Natural killer cell treated with Interleukin-12 subunit alpha and Interleukin-12 subunit beta and Interleukin-15 and Interleukin-18, amount 100 ng/mL, for 72 hours (primary cell): ENCODE measurements at regions not wholly inside any gene's neighbourhood (a gene's known extent, or its start where the extent isn't known, plus 50 kb on each side); places are given as distances from the start of the nearest gene placed in this dataset.
A peak's percentile ranks its signal among the peaks of the same experiment; 100 is the strongest.

Experiments
- ATAC-seq, 2 donors: fragments of 150-1000 bp; cut with Tn5 transposase in 1 of 2; sonication (Bioruptor Pico), chemical (Tn5 transposase) in 1 of 2; 2 replicates each; pipeline ENCODE4 v1.10.0; 2021
- DNase-seq: peaks from one replicate; pipeline ENCODE4 v3.0.0; 2022; ENCODE audit warnings: low spot score
- H3K27ac Mint-ChIP-seq, 2 donors: 1 replicate in 1 of 2; 2 replicates in 1 of 2; pipeline ENCODE4 v1.8.0; 2022; ENCODE audit warnings: mixed read lengths in 2 of 2, mild to moderate bottlenecking in 1 of 2, moderate library complexity in 1 of 2
- H3K27me3 Mint-ChIP-seq, 2 donors: 1 replicate in 1 of 2; 2 replicates in 1 of 2; pipeline ENCODE4 v1.8.0; 2022; ENCODE audit warnings: mixed read lengths in 2 of 2
- H3K36me3 Mint-ChIP-seq: one replicate; pipeline ENCODE4 v1.8.0; 2022; ENCODE audit warnings: mixed read lengths
- H3K4me1 Mint-ChIP-seq, 2 donors: 1 replicate in 1 of 2; 2 replicates in 1 of 2; pipeline ENCODE4 v1.8.0; 2022; ENCODE audit warnings: low read depth in 2 of 2, mixed read lengths in 2 of 2, mild to moderate bottlenecking in 1 of 2
- H3K4me3 Mint-ChIP-seq: one replicate; pipeline ENCODE4 v1.8.0; 2022; ENCODE audit warnings: mixed read lengths
- H3K9me3 Mint-ChIP-seq: 2 replicates; pipeline ENCODE4 v1.8.0; 2022; ENCODE audit warnings: mixed read lengths

DNA sequence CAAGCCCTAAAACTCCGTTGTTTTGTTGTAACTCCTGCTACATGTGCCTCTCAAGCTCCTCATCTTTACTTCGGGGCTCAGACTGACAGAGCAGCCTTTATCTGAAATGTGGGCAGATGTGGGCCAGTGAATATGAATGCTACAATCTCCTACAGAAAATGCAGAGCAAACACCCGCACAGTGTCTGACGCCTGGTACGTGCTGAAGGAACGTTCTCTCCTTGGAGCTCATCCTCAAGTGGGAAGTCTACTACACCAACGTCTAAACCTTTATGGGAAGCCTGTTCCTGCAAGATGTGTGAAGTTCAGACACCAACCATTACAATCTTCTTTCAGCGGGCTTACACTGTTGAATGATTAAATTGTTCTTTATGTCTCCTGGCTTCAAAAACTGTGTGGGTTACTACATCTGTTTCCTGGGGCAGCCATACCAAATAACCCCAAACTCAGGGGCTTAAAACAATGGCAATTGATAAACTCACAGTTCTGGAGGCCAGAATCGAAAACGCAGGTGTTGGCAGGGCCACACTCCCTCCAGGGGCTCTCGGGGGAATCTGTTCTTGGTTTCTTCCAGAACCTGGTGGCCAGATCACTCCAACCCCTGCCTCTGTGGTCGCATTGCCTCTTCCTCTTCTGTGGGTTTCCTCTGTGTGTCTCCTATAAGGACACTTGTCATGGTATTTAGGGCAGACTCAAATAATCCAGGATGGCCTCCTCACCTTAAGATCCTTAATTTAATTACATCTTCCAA lies 179.7 kb upstream of the PLXNC1 start:
- Mint-ChIP-seq H3K36me3 (no peaks in the 10 kb centered on the region), H3K4me1 (no peaks in the 10 kb centered on the region), H3K4me3 (no peak overlapping the region), H3K9me3 (no peaks in the 10 kb centered on the region), H3K27ac (no peak overlapping the region), H3K27me3 (peaks cover 12 to 19% of the 10 kb centered on the region in 2 donors)
- DNase-seq (no peak), ATAC-seq (no peak)

DNA sequence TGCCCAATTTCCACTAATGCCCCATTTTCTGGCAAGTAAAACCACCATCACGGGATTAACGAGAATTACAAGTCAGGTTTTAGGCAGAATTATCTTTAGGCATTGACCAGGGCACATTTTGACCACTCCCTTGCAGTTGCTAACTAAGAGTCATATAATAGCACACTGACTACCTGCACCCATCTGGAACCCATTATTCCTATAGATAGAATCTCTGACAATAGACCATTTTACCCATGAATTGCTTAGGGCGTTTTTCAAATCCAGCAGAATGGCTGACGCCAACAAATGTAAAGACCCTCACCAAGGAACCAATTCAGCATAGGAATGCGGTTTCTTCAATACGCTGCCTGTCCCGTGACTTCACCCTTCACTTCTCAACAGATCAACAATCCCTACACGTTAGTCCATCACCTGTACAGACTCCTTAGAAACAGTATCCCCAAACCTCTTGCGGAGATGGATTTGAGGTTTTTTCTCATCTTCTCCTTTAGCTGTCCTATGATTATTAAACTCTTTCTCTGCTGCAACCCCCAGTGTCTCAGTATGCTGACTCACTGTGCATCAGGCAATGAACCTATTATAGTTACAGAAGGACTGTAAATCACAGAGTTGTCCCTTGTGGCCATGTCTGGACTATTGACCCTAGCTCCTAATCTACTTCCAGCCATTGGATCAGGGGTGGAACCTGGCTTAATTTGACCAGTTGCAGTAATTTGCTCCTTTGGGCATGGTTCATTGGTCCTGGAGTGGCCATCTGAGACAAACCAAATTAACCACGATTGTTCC lies 177.3 kb upstream of the PLXNC1 start:
- H3K27ac Mint-ChIP-seq, result no peak overlapping the region
- H3K9me3 Mint-ChIP-seq, result no peaks in the 10 kb centered on the region
- peaks cover 4% of the 10 kb centered on the region in 2 donors for H3K4me1 Mint-ChIP-seq
- H3K4me3 Mint-ChIP-seq, result no peak overlapping the region
- H3K27me3 Mint-ChIP-seq, result peaks cover 12 to 16% of the 10 kb centered on the region in 2 donors
- DNase-seq (no peak), ATAC-seq (no peak)
- H3K36me3 Mint-ChIP-seq, result no peaks in the 10 kb centered on the region

DNA sequence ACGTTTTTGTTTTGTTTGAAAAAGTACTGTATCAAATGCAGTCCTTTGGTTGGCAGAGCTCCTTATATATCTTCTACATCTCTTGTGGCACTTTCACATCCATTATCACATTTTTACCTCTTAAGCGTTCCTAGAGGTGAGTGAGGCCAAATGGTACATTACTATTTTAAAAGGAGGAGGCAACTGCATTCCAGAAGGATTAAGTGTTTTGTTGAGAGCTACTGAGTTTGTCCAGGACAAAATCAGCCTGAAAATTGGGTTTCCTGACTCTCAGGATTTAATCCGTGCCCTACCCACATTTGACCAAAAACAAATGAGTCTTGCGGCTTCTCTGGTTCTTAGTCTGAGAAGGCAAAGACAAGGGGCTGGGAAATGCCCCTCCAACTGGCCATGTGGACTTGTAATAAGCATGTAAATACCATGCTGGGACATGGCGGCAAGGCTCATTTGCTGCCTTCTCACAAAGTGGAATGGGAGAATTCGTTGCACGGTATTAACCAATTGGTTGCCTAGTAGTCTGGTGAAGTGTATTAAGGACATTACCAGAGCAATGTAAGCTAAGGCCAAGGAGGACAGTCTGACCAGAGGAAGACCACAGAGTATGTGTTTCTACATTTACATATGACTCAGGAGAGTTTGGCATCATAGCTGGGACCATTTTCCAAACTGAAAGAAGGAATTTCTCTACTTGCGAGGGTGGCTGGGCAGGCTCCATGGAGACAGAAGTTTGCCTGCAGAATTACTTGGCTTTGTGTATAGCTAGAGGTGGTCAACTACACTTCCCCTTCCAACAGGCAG lies 175.8 kb upstream of the PLXNC1 start:
- Mint-ChIP-seq H3K9me3 (no peaks in the 10 kb centered on the region), H3K36me3 (no peaks in the 10 kb centered on the region), H3K27me3 (peaks cover 6 to 12% of the 10 kb centered on the region in 2 donors), H3K4me3 (no peak overlapping the region), H3K4me1 (peaks cover 8 to 16% of the 10 kb centered on the region in 2 donors), H3K27ac (no peak overlapping the region)
- DNase-seq, result no peak
- ATAC-seq, result no peak

DNA sequence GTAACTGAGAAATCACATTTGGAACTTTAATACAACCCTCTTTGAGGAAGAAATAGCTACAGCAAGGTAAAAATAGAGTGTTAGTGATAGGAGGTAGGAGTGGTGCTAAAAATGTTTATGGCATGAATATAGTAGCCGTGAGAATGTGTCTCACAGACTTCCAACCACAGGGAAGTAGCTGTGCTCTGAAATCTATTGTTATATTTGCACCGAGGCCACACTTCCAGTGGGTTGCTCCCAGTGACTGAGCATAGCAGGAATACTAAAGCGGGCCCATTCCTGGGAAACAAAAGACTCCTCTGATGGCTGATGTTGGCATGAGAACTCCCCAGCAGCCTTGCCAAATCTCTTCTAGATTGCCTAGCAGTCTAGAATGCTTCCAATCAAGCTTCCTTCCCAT lies 174.1 kb upstream of the PLXNC1 start:
- H3K4me1 Mint-ChIP-seq, result peaks cover 11 to 23% of the 10 kb centered on the region in 2 donors
- H3K27ac Mint-ChIP-seq, result no peak overlapping the region
- no peak overlapping the region for H3K4me3 Mint-ChIP-seq
- ATAC-seq, result no peak
- DNase-seq, result no peak
- H3K27me3 Mint-ChIP-seq, result peaks cover 0 to 6% of the 10 kb centered on the region in 2 donors
- no peaks in the 10 kb centered on the region for H3K36me3 Mint-ChIP-seq
- H3K9me3 Mint-ChIP-seq, result no peaks in the 10 kb centered on the region

DNA sequence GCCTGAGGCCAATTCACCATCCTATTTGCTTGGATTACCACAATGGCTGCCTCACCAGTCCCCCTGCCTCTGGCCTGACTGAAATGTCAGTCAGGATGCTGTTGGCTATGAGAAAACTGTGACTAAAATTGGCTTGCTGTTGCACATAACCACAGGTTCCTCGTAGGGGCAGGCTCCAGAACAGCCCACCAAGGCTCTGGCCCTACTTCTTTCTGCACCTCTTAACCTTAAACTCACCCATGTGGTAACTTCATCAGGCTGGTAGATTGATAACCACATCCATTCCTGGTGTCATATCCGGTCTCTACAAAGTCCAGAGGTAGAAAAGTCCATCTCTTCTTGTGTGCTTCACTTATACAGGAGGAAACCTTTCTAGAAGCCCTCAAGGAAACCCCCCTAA lies 172.4 kb upstream of the PLXNC1 start:
- Mint-ChIP-seq H3K27ac (peak overlapping the region in 1 of 2 donors; percentile 21), H3K4me1 (peaks cover 13 to 23% of the 10 kb centered on the region in 2 donors), H3K27me3 (peaks cover 0 to 3% of the 10 kb centered on the region in 2 donors), H3K4me3 (peak overlapping the region; percentile 12), H3K9me3 (no peaks in the 10 kb centered on the region), H3K36me3 (no peaks in the 10 kb centered on the region)
- no peak for DNase-seq
- peak; percentile 54 to 55 for ATAC-seq

DNA sequence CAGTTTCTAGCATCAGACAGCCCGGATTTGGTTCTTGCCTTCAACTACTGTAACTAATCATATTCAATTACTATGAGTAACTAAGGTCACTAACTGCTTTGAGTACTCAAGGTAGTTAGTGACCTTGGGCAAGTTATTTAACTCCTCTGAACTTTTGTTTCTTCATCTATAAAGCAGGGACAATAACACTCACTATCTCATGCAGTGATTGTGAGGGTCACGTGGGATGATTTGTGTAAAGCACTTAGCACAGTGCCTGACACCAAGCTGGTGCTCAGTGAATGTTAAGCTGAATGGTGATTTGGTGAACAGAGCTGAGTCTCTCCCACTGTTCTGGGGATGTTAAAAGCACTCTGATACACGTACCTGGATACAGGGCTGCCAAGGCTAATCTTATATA lies 171.3 kb upstream of the PLXNC1 start:
- Mint-ChIP-seq H3K9me3 (no peaks in the 10 kb centered on the region), H3K27me3 (peaks cover 2 to 10% of the 10 kb centered on the region in 2 donors), H3K4me3 (no peak overlapping the region), H3K4me1 (peaks cover 13 to 23% of the 10 kb centered on the region in 2 donors), H3K27ac (peak overlapping the region in 1 of 2 donors; percentile 21), H3K36me3 (no peaks in the 10 kb centered on the region)
- DNase-seq, result no peak
- no peak for ATAC-seq

DNA sequence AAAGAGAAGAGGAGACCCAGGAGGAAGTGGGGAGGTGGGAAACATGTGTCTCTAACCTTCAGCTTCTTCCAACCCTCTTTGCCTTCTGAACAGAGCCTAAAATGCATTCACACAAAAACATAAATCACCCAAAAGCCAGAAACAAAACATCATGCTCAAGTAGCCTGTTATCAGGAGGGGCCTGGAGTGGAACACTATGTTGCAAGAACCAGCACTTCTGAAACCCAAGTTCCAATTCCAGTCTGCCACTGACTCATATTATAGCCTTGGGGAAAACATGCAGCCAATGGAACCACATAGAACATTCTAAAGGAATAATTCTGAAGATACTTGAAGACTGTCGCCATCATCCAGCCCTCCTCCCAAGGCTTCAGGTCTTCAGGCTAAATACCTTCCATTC lies 169.8 kb upstream of the PLXNC1 start:
- DNase-seq, result no peak
- no peaks in the 10 kb centered on the region for H3K36me3 Mint-ChIP-seq
- no peak overlapping the region for H3K4me3 Mint-ChIP-seq
- no peak overlapping the region for H3K27ac Mint-ChIP-seq
- no peak for ATAC-seq
- H3K27me3 Mint-ChIP-seq, result peaks cover 5 to 21% of the 10 kb centered on the region in 2 donors
- H3K4me1 Mint-ChIP-seq, result peaks cover 13 to 23% of the 10 kb centered on the region in 2 donors
- H3K9me3 Mint-ChIP-seq, result no peaks in the 10 kb centered on the region

DNA sequence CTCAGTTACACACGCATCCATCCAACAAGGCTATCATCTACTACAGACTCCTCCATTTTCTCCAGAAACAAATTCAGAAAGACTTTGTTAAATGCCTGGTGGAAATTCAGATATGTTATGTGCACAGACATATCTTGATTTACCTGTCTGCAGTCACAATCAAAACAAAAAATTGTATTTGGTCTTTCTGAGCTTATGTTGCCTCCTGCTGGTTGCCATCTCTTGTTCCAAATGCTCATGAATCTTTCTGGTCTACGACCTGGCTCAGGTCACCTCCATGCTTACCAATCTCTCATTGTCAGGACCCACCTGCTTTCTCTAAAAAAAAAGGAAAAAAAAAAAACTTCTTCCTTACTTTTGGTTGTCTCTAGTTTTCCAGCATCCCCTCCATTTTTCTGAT lies 169.2 kb upstream of the PLXNC1 start:
- no peak overlapping the region for H3K4me3 Mint-ChIP-seq
- no peak for ATAC-seq
- H3K9me3 Mint-ChIP-seq, result no peaks in the 10 kb centered on the region
- no peaks in the 10 kb centered on the region for H3K36me3 Mint-ChIP-seq
- H3K4me1 Mint-ChIP-seq, result peaks cover 13 to 23% of the 10 kb centered on the region in 2 donors
- DNase-seq, result no peak
- H3K27me3 Mint-ChIP-seq, result peaks cover 5 to 21% of the 10 kb centered on the region in 2 donors
- H3K27ac Mint-ChIP-seq, result no peak overlapping the region

DNA sequence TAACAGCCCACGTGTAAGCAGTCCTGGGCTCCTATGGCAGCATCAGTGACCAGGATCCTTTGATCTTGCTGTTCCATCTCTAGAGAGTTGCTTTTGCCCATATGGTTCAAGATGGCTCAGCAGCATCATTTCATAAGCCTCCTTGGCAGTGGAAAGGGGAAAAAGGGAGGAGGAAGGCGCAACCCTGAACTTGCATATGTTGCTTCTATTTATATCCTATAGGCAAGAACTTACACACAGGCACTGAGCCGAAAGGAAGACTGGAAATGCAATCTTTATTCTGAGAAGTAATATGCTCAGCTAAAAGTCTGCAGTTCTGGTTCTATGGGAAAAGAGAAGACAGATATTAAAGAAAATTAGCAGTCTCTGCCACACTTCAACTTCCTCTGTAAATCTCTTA lies 167.7 kb upstream of the PLXNC1 start:
- Mint-ChIP-seq H3K27ac (no peak overlapping the region), H3K27me3 (peaks cover 5 to 21% of the 10 kb centered on the region in 2 donors), H3K36me3 (no peaks in the 10 kb centered on the region), H3K4me1 (peaks cover 13 to 23% of the 10 kb centered on the region in 2 donors), H3K4me3 (no peak overlapping the region), H3K9me3 (no peaks in the 10 kb centered on the region)
- no peak for DNase-seq
- no peak for ATAC-seq

DNA sequence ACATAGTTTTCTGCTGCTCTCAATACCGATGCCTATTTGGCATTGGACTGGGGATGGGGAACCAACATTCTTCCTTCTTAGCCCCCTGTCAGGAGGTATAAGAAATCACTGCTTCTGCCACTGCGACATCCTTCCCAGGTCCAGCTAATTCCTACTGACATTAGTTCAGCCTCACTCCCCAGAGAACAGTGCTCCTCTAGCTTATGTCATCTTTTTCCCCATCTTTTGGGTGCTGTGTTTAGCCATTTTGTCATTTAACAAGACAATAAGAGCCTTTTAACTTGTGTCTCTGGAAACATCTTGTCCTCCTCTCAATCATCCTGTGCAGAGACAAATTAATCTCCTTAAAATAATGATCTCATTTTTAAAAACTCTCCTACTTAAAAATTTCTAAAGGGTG lies 167.0 kb upstream of the PLXNC1 start:
- DNase-seq (no peak), ATAC-seq (no peak)
- no peaks in the 10 kb centered on the region for H3K36me3 Mint-ChIP-seq
- H3K4me1 Mint-ChIP-seq, result peaks cover 6 to 16% of the 10 kb centered on the region in 2 donors
- H3K9me3 Mint-ChIP-seq, result no peaks in the 10 kb centered on the region
- H3K4me3 Mint-ChIP-seq, result no peak overlapping the region
- H3K27me3 Mint-ChIP-seq, result peaks cover 5 to 21% of the 10 kb centered on the region in 2 donors
- no peak overlapping the region for H3K27ac Mint-ChIP-seq

DNA sequence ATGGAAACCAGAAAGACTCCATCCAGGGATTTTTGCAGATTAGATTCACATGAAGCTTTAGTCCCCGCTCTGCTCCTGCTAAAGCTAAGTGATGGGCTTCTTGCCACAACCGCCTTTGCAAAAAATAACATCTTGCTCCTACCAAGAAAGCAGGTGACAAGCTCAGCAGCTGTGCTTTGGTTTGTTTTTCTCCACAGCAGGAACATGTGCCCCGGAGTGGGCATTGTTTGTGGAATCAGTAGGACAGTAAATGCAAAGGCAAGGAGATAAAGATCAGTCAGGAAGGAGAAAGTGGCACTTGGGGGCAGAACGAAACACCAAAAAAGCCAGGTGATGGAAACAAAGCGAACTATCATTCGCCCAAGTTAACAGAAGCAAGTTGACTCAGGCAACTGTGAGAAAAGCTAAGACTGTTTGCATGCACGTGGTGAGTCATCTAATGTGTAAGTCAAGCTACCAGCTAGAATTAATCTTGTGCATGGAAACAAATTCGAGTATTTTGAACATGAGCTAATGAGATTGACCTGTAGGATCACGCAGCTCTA lies 165.5 kb upstream of the PLXNC1 start:
- no peak overlapping the region for H3K27ac Mint-ChIP-seq
- no peak for ATAC-seq
- H3K4me3 Mint-ChIP-seq, result no peak overlapping the region
- no peaks in the 10 kb centered on the region for H3K36me3 Mint-ChIP-seq
- peaks cover 5 to 21% of the 10 kb centered on the region in 2 donors for H3K27me3 Mint-ChIP-seq
- peaks cover 4 to 5% of the 10 kb centered on the region in 2 donors for H3K4me1 Mint-ChIP-seq
- no peak for DNase-seq
- no peaks in the 10 kb centered on the region for H3K9me3 Mint-ChIP-seq

DNA sequence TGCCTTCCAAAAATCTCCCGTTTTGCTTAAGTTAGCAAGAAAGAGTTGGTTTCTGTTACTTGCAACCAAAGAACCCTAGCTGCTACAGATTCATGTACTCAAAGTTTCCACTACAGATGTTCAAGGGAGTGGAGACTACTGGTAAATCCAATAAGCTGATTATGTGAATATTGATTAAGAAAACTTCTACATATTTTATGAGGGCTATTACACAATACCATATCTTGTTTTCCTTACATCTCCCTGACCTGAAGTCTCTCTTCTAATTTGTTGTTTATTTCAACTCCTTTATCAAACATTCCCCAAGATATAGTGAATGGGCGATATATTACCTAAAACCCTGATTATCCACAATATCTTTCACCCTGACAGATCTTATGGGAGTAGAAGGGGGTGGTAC lies 164.4 kb upstream of the PLXNC1 start:
- H3K27ac Mint-ChIP-seq, result no peak overlapping the region
- no peaks in the 10 kb centered on the region for H3K9me3 Mint-ChIP-seq
- H3K27me3 Mint-ChIP-seq, result peaks cover 5 to 21% of the 10 kb centered on the region in 2 donors
- H3K4me3 Mint-ChIP-seq, result no peak overlapping the region
- DNase-seq, result no peak
- no peak for ATAC-seq
- peaks cover 3 to 4% of the 10 kb centered on the region in 2 donors for H3K4me1 Mint-ChIP-seq
- H3K36me3 Mint-ChIP-seq, result no peaks in the 10 kb centered on the region

DNA sequence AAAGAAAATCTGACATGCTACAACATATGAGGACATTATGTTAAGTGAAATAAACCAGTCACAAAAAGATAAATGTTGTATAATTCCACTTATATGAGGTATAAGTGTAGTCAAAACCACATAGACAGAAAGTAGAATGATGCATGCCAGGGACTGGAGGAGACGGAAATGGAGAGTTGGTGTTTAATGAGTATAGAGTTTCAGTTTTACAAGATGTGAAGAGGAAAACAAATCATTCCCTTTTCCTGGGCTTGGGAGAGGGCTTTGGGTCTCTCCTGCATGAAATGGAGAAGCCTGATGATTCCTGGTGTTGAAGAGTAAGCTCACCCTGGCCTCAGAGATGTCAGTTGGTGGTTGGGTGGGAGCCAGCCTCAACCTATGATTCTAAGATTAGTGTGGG lies 158.4 kb upstream of the PLXNC1 start:
- ATAC-seq (no peak), DNase-seq (no peak)
- Mint-ChIP-seq H3K4me3 (no peak overlapping the region), H3K27me3 (no peaks in the 10 kb centered on the region), H3K27ac (no peak overlapping the region), H3K9me3 (no peaks in the 10 kb centered on the region), H3K4me1 (no peaks in the 10 kb centered on the region), H3K36me3 (no peaks in the 10 kb centered on the region)
